ENCODE measurements at regions not wholly inside any gene's neighbourhood (a gene's known extent, or its start where the extent isn't known, plus 50 kb on each side); places are given as distances from the start of the nearest gene placed in this dataset.
"Not testable (repeated sequence)": the region's sequence is repeated elsewhere in the genome, so short reads cannot be mapped to it uniquely, and the experiment has no call there.

GRCh38 chr11:56876621-56877275 lies 112.0 kb upstream of the OR5AK2 start:
- no peak for DNase-seq (ENCODE audit: low read depth in 2 of 2)

GRCh38 chr11:56855217-56855616 lies 106.7 kb upstream of the OR9G4 start:
- no peak for DNase-seq (ENCODE audit: low read depth in 2 of 2)

GRCh38 chr11:56852131-56852530 lies 103.6 kb upstream of the OR9G4 start:
- DNase-seq (ENCODE audit: low read depth in 2 of 2): no peak

GRCh38 chr11:56849852-56850251 lies 101.4 kb upstream of the OR9G4 start:
- no peak for DNase-seq (ENCODE audit: low read depth in 2 of 2)

- DNase-seq (ENCODE audit: low read depth in 2 of 2): no peak
These were observed 100.8 kb upstream of the OR9G4 start for GRCh38 chr11:56849250-56849649.

GRCh38 chr11:56848141-56848809 lies 99.8 kb upstream of the OR9G4 start:
- no peak for DNase-seq (ENCODE audit: low read depth in 2 of 2)

GRCh38 chr11:56846631-56847576 lies 98.4 kb upstream of the OR9G4 start:
- no peak for DNase-seq (ENCODE audit: low read depth in 2 of 2)

GRCh38 chr11:56845121-56845732 lies 96.7 kb upstream of the OR9G4 start:
- no peak for DNase-seq (ENCODE audit: low read depth in 2 of 2)

- DNase-seq (ENCODE audit: low read depth in 2 of 2): no peak
These were observed 95.3 kb upstream of the OR9G4 start for GRCh38 chr11:56843816-56844215.

GRCh38 chr11:56842814-56843794 lies 94.6 kb upstream of the OR9G4 start:
- DNase-seq (ENCODE audit: low read depth in 2 of 2): no peak

GRCh38 chr11:56841210-56841810 lies 92.8 kb upstream of the OR9G4 start:
- peak; percentile 1 to 2 for DNase-seq (ENCODE audit: low read depth in 2 of 2)

GRCh38 chr11:56827357-56827756 lies 78.9 kb upstream of the OR9G4 start:
- DNase-seq (ENCODE audit: low read depth in 2 of 2): not testable (repeated sequence)

- no peak for DNase-seq (ENCODE audit: low read depth in 2 of 2)
These were observed 71.4 kb upstream of the OR9G4 start for GRCh38 chr11:56819916-56820315.

- DNase-seq (ENCODE audit: low read depth in 2 of 2): no peak
These were observed 69.2 kb upstream of the OR9G4 start for GRCh38 chr11:56817661-56818060.

- no peak for DNase-seq (ENCODE audit: low read depth in 2 of 2)
These were observed 67.8 kb upstream of the OR9G4 start for GRCh38 chr11:56816259-56816658.

GRCh38 chr11:56808326-56808725 lies 59.8 kb upstream of the OR9G4 start:
- DNase-seq (ENCODE audit: low read depth in 2 of 2): no peak

- no peak for DNase-seq (ENCODE audit: low read depth in 2 of 2)
These were observed 51.3 kb upstream of the OR9G4 start for GRCh38 chr11:56799691-56800210.

Data from stimulated activated CD4-positive, alpha-beta T cell treated with anti-CD3 and anti-CD28 coated beads, Interleukin-15, amount 100 ng/mL, for 48 hours (primary cell).